ENCODE measurements at regions not wholly inside any gene's neighbourhood (a gene's known extent, or its start where the extent isn't known, plus 50 kb on each side); places are given as distances from the start of the nearest gene placed in this dataset.

GRCh38 chr7:123283373-123283772 lies 83.6 kb upstream of the SLC13A1 start:
- CTCF ChIA-PET = no interaction called here
- WGBS (ENCODE audit: missing lambda C conversion rate) = 5% methylated on average over 1 of the region's 1 CpG
- no peak for DNase-seq (ENCODE audit: low read depth in 1 of 2, low spot score in 1 of 2)
- no peak for FAIRE-seq
- POLR2A ChIA-PET = no interaction called here
- H3K27ac ChIP-seq = no peak overlapping the region
- H3K4me3 ChIP-seq = no peak overlapping the region
- no peak for ATAC-seq
- no peaks in the 10 kb centered on the region for H3K4me1 ChIP-seq
- H3K4me2 ChIP-seq = no peak overlapping the region
- no peak for TF ChIP-seq CHD2 (IDR thresholded peaks at IDR 0.05; ENCODE audit: low read length, partially characterized antibody)
- no peak for TF ChIP-seq MAX (IDR thresholded peaks at IDR 0.05)
- no peak for TF ChIP-seq JUN (IDR thresholded peaks at IDR 0.05)
- no peak for TF ChIP-seq NPAS2 (CRISPR knock-in tag; IDR thresholded peaks at IDR 0.05; ENCODE audit: borderline replicate concordance)
- TF ChIP-seq KDM1A (IDR thresholded peaks at IDR 0.05; ENCODE audit: low read depth) = no peak
- TF ChIP-seq MYC (IDR thresholded peaks at IDR 0.05; ENCODE audit: borderline replicate concordance, low read length) = no peak
- TF ChIP-seq RARB (CRISPR knock-in tag; IDR thresholded peaks at IDR 0.05) = no peak
- TF ChIP-seq FOSL2 (IDR thresholded peaks at IDR 0.05) = no peak
- no peak for TF ChIP-seq FOSL2 (CRISPR knock-in tag; IDR thresholded peaks at IDR 0.05)
- no peak for TF ChIP-seq BHLHE40 (IDR thresholded peaks at IDR 0.05; ENCODE audit: low read depth, low read length)
- TF ChIP-seq CTCF (IDR thresholded peaks at IDR 0.05) = no peak
- no peak for TF ChIP-seq EHF (CRISPR knock-in tag; IDR thresholded peaks at IDR 0.05)
- TF ChIP-seq NFE2L2 (conservative IDR thresholded peaks at IDR 0.05; ENCODE audit: low read length) = no peak
- TF ChIP-seq RFX5 (IDR thresholded peaks at IDR 0.05) = no peak
- TF ChIP-seq EHMT2 (IDR thresholded peaks at IDR 0.05; ENCODE audit: low read depth) = no peak
- no peak for TF ChIP-seq EP300 (IDR thresholded peaks at IDR 0.05)
- TF ChIP-seq FOSB (CRISPR knock-in tag; IDR thresholded peaks at IDR 0.05) = no peak
- no peak for TF ChIP-seq TP53 (CRISPR knock-in tag; IDR thresholded peaks at IDR 0.05)
- no peak for TF ChIP-seq GATA3 (IDR thresholded peaks at IDR 0.05; ENCODE audit: borderline replicate concordance)
- H3K9me3 ChIP-seq = no peaks in the 10 kb centered on the region

GRCh38 chr7:123282181-123282580 lies 82.4 kb upstream of the SLC13A1 start:
- Histone ChIP-seq H3K4me1 (no peaks in the 10 kb centered on the region), H3K4me3 (no peak overlapping the region), H3K4me2 (no peak overlapping the region), H3K9me3 (no peaks in the 10 kb centered on the region), H3K27ac (no peak overlapping the region)
- DNase-seq (ENCODE audit: low read depth in 1 of 2, low spot score in 1 of 2) (no peak), FAIRE-seq (no peak), ATAC-seq (no peak)
- no peak for TF ChIP-seq ZNF302 (CRISPR knock-in tag; IDR thresholded peaks at IDR 0.05)
- no peak for TF ChIP-seq PHF8 (IDR thresholded peaks at IDR 0.05; ENCODE audit: borderline replicate concordance, low read depth)
- TF ChIP-seq NR3C1 (IDR thresholded peaks at IDR 0.05) = no peak
- TF ChIP-seq KDM5A (IDR thresholded peaks at IDR 0.05) = no peak
- TF ChIP-seq ELK1 (IDR thresholded peaks at IDR 0.05; ENCODE audit: low read depth, low read length) = no peak
- no peak for TF ChIP-seq GATA3 (IDR thresholded peaks at IDR 0.05; ENCODE audit: borderline replicate concordance)
- TF ChIP-seq FOXS1 (CRISPR knock-in tag; IDR thresholded peaks at IDR 0.05) = no peak
- TF ChIP-seq BHLHE40 (IDR thresholded peaks at IDR 0.05; ENCODE audit: low read depth, low read length) = no peak
- TF ChIP-seq HOXB13 (CRISPR knock-in tag; IDR thresholded peaks at IDR 0.05; ENCODE audit: low read depth) = no peak
- TF ChIP-seq FOSB (CRISPR knock-in tag; IDR thresholded peaks at IDR 0.05) = no peak
- no peak for TF ChIP-seq NFE2L2 (conservative IDR thresholded peaks at IDR 0.05; ENCODE audit: low read length)
- TF ChIP-seq CBX2 (IDR thresholded peaks at IDR 0.05; ENCODE audit: borderline replicate concordance, low read depth) = no peak
- TF ChIP-seq EHMT2 (IDR thresholded peaks at IDR 0.05; ENCODE audit: low read depth) = no peak
- TF ChIP-seq ZC3H11A (IDR thresholded peaks at IDR 0.05) = no peak
- no peak for TF ChIP-seq CHD4 (IDR thresholded peaks at IDR 0.05; ENCODE audit: borderline replicate concordance)
- no peak for TF ChIP-seq TP53 (CRISPR knock-in tag; IDR thresholded peaks at IDR 0.05)
- ChIA-PET CTCF (no interaction called here), POLR2A (no interaction called here)

Measured in A549 (cell line).